ENCODE measurements at regions not wholly inside any gene's neighbourhood (a gene's known extent, or its start where the extent isn't known, plus 50 kb on each side); places are given as distances from the start of the nearest gene placed in this dataset.

GRCh38 chr12:126481688-126482087 lies 1416.5 kb downstream of the AACS start:
- Histone ChIP-seq H3K4me3 (no peak overlapping the region), H3K9me3 (replicated peaks; ENCODE audit: control insufficient read depth, insufficient read depth, low read length) (no peaks in the 10 kb centered on the region), H2AFZ (ENCODE audit: control insufficient read depth, low read depth, low read length) (no peak overlapping the region), H4K20me1 (ENCODE audit: control insufficient read depth, insufficient read depth) (no peaks in the 10 kb centered on the region), H3K9ac (ENCODE audit: control insufficient read depth, insufficient read depth, low read length) (no peak overlapping the region), H3K79me2 (ENCODE audit: control insufficient read depth, insufficient read depth, low read length) (no peaks in the 10 kb centered on the region), H3K4me1 (ENCODE audit: control insufficient read depth, insufficient read depth, low read length) (no peaks in the 10 kb centered on the region), H3K36me3 (ENCODE audit: control insufficient read depth in 2 of 2, insufficient read depth in 2 of 2, low read length in 1 of 2) (no peaks in the 10 kb centered on the region), H3K4me2 (ENCODE audit: control insufficient read depth, insufficient read depth) (no peak overlapping the region), H3K27me3 (replicated peaks in 1 of 2; ENCODE audit: control insufficient read depth in 2 of 2, insufficient read depth in 2 of 2, low read length in 1 of 2) (no peaks in the 10 kb centered on the region), H3K27ac (ENCODE audit: control insufficient read depth, insufficient read depth) (no peak overlapping the region)
- ChIA-PET RAD21 (ENCODE audit: unreplicated experiment) (no interaction called here), POLR2A (no interaction called here), CTCF (no interaction called here), SMC1A (ENCODE audit: uncharacterized antibody, unreplicated experiment) (no interaction called here)
- BruUV-seq (replicated peaks): no TSS peak
- DNase-seq (ENCODE audit: low read depth, low spot score) (no peak), ATAC-seq (no peak), FAIRE-seq (no peak)
- WGBS (ENCODE audit: insufficient coverage, insufficient replicate concordance, low lambda C conversion rate, missing lambda C conversion rate): 45% methylated on average over 6 of the region's 6 CpGs
- in situ Hi-C loops (cut with MboI): no loop called here
- intact Hi-C loops (cut with micrococcal nuclease; ENCODE audit: unreplicated experiment): no loop called here
- TF ChIP-seq PBX3 (IDR thresholded peaks at IDR 0.05; ENCODE audit: insufficient replicate concordance, low read depth, low read length) (no peak), HCFC1 (IDR thresholded peaks at IDR 0.05; ENCODE audit: low read length) (no peak), MEF2B (IDR thresholded peaks at IDR 0.05; ENCODE audit: partially characterized antibody, poor library complexity, severe bottlenecking) (no peak), PKNOX1 (IDR thresholded peaks at IDR 0.05) (no peak), JUNB (IDR thresholded peaks at IDR 0.05) (no peak), SPI1 (IDR thresholded peaks at IDR 0.05; ENCODE audit: borderline replicate concordance, insufficient read depth, low read depth, low read length) (no peak), YY1 (IDR thresholded peaks at IDR 0.05; ENCODE audit: low read depth, low read length) (no peak), DPF2 (IDR thresholded peaks at IDR 0.05) (no peak), ZNF274 (IDR thresholded peaks at IDR 0.05; ENCODE audit: insufficient read depth, insufficient read length) (no peak), MAX (IDR thresholded peaks at IDR 0.05; ENCODE audit: low read depth, low read length) (no peak), ZNF207 (IDR thresholded peaks at IDR 0.05; ENCODE audit: borderline replicate concordance) (no peak), CEBPB (IDR thresholded peaks at IDR 0.05; ENCODE audit: borderline replicate concordance in 1 of 2, low read depth in 2 of 2, low read length in 2 of 2) (no peak), SRF (IDR thresholded peaks at IDR 0.05; ENCODE audit: low read depth in 2 of 2, low read length in 2 of 2) (no peak), GATAD2B (conservative IDR thresholded peaks at IDR 0.05; ENCODE audit: low read depth) (no peak), RUNX3 (IDR thresholded peaks at IDR 0.05; ENCODE audit: low read length) (no peak), REST (IDR thresholded peaks at IDR 0.05; ENCODE audit: low read depth, low read length) (no peak), RELA (IDR thresholded peaks at IDR 0.05; ENCODE audit: borderline replicate concordance, partially characterized antibody) (no peak), ZNF217 (IDR thresholded peaks at IDR 0.05) (no peak), SMAD5 (IDR thresholded peaks at IDR 0.05; ENCODE audit: low read depth) (no peak), TAF1 (IDR thresholded peaks at IDR 0.05; ENCODE audit: borderline replicate concordance, low read depth, low read length) (no peak)
